Tibial artery (tissue), 4 donors: ENCODE measurements at regions not wholly inside any gene's neighbourhood (a gene's known extent, or its start where the extent isn't known, plus 50 kb on each side); places are given as distances from the start of the nearest gene placed in this dataset.

Experiments used
- DNase-seq, 2 donors: peaks; one replicate each; pipeline ENCODE4 v3.0.0-alpha.2; 2019
- H3K27ac ChIP-seq, 2 donors: fragments of 200-600 bp; sonication (generic) in 1 of 2; 1 replicate in 1 of 2; 2 replicates in 1 of 2; pipeline ENCODE4 v1.5.1; 2018 to 2019; ENCODE audit warnings: mild to moderate bottlenecking in 1 of 2
- H3K27me3 ChIP-seq, 2 donors: fragments of 200-600 bp; sonication (generic) in 1 of 2; one replicate each; pipeline versions ENCODE4 v1.5.1 to v1.6.0; 2016 to 2019
- H3K36me3 ChIP-seq, 3 donors: fragments of 200-600 bp; sonication (generic) in 2 of 3; one replicate each; pipeline ENCODE4 v1.5.1; 2016 to 2019; ENCODE audit warnings: mild to moderate bottlenecking in 2 of 3
- H3K4me1 ChIP-seq, 4 donors: fragments of 200-600 bp; sonication (generic) in 2 of 4; 1 replicate in 3 of 4; 2 replicates in 1 of 4; pipeline ENCODE4 v1.5.1; 2016 to 2019
- H3K4me3 ChIP-seq, 2 donors: fragments of 200-600 bp; sonication (generic) in 1 of 2; 1 replicate in 1 of 2; 2 replicates in 1 of 2; pipeline ENCODE4 v1.5.1; 2018 to 2019; ENCODE audit warnings: mild to moderate bottlenecking in 2 of 2
- H3K9me3 ChIP-seq, 3 donors: fragments of 200-600 bp; sonication (generic) in 1 of 3; one replicate each; pipeline ENCODE4 v1.5.1; 2016 to 2019
- CTCF ChIP-seq, 2 experiments: fragments of 200-600 bp in 1 of 2; fragments of 450-650 bp in 1 of 2; IDR thresholded peaks; one replicate each; pipeline ENCODE4 v1.5.1; 2017 to 2019; ENCODE audit warnings: antibody characterized with exemption in 2 of 2, mild to moderate bottlenecking in 1 of 2, moderate library complexity in 1 of 2
- intact Hi-C: fragments of 100-400 bp; cut with DNase I; formaldehyde crosslinking; loops from one replicate; pipeline ENCODE4 v1.15.0; 2023; ENCODE audit warnings: low total_unique reads

DNA sequence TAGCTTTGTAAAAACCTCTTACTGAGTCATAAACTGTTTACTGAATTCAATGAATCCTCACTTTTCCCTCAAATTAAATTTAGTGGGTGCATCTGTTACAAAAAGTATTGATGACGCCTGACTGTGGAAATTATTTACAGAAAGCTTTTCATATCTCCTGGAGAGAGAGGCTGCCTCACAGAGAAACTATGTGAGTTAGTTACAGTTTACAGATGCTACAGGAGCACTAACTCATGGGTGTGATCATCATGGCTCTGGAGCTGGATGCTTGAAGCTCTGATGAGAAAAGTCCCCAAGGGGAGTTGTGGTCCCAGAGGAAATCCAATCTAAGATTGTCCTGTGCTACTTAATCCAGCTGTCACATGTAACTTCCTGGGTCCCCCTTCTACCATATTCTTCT, 590.8 kb downstream of the LMO7 start:
- Histone ChIP-seq H3K9me3 (no peaks in the 10 kb centered on the region), H3K27ac (no peak overlapping the region), H3K4me1 (no peaks in the 10 kb centered on the region), H3K27me3 (no peaks in the 10 kb centered on the region), H3K4me3 (no peak overlapping the region), H3K36me3 (no peaks in the 10 kb centered on the region)
- DNase-seq: no peak
- TF ChIP-seq CTCF (IDR thresholded peaks at IDR 0.05): no peak
- intact Hi-C loops: no loop called here

- no peak for TF ChIP-seq CTCF (IDR thresholded peaks at IDR 0.05)
- Histone ChIP-seq H3K9me3 (no peaks in the 10 kb centered on the region), H3K27me3 (no peaks in the 10 kb centered on the region), H3K27ac (no peak overlapping the region), H3K36me3 (no peaks in the 10 kb centered on the region), H3K4me3 (no peak overlapping the region), H3K4me1 (no peaks in the 10 kb centered on the region)
- intact Hi-C loops: no loop called here
- no peak for DNase-seq
Measured at GRCh38 chr13:76225815-76226489, 589.8 kb downstream of the LMO7 start.

GRCh38 chr13:76223999-76224398, 587.9 kb downstream of the LMO7 start:
- no peaks in the 10 kb centered on the region for H3K4me1 ChIP-seq
- no peak overlapping the region for H3K27ac ChIP-seq
- H3K4me3 ChIP-seq: no peak overlapping the region
- no peak for DNase-seq
- H3K27me3 ChIP-seq: no peaks in the 10 kb centered on the region
- H3K9me3 ChIP-seq: no peaks in the 10 kb centered on the region
- intact Hi-C loops: no loop called here
- no peaks in the 10 kb centered on the region for H3K36me3 ChIP-seq
- TF ChIP-seq CTCF (IDR thresholded peaks at IDR 0.05): no peak

DNA sequence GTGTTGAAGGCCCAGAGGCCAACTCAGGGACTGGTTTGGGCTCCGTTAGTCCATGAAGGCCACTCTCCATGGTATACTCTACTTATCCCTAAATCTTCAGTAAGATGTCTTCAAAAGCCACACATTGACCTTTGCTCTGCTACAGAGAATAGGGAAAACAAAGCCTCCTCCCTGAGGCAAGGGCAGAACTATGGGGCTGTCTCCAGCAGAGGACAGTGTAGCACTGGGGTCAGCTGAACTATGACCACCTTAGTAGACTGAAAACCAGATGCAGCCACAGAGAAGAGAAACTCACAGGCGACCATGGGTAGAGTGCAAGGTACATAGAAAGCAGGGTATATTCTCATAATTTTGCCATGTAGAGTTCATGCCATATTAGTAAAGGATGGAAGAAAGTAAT, 587.4 kb downstream of the LMO7 start:
- no peak overlapping the region for H3K4me3 ChIP-seq
- DNase-seq: no peak
- no peaks in the 10 kb centered on the region for H3K27me3 ChIP-seq
- H3K36me3 ChIP-seq: no peaks in the 10 kb centered on the region
- no peak for TF ChIP-seq CTCF (IDR thresholded peaks at IDR 0.05)
- no peak overlapping the region for H3K27ac ChIP-seq
- no peaks in the 10 kb centered on the region for H3K4me1 ChIP-seq
- intact Hi-C loops: no loop called here
- no peaks in the 10 kb centered on the region for H3K9me3 ChIP-seq

DNA sequence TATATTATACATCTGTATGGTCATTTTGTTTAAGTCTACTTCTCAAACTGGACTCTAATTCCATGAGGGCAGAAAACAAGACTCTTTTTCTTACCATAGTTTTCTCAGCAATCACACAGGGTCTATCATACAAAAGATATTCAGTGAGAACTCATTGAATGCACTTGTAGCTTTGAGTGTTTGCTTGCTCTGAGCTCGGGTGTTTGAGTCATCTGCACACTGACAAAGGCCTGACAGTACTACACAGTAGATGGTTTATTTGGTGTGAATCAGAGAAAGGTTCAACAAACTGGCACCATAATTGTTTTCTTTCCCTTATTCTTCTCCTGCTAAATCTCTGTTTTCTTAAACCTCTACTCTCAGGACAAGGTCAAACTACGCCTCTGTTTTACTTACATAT, 586.4 kb downstream of the LMO7 start:
- H3K27ac ChIP-seq: no peak overlapping the region
- no peaks in the 10 kb centered on the region for H3K36me3 ChIP-seq
- H3K4me1 ChIP-seq: no peaks in the 10 kb centered on the region
- H3K27me3 ChIP-seq: no peaks in the 10 kb centered on the region
- H3K9me3 ChIP-seq: no peaks in the 10 kb centered on the region
- TF ChIP-seq CTCF (IDR thresholded peaks at IDR 0.05): no peak
- intact Hi-C loops: no loop called here
- no peak overlapping the region for H3K4me3 ChIP-seq
- DNase-seq: no peak

DNA sequence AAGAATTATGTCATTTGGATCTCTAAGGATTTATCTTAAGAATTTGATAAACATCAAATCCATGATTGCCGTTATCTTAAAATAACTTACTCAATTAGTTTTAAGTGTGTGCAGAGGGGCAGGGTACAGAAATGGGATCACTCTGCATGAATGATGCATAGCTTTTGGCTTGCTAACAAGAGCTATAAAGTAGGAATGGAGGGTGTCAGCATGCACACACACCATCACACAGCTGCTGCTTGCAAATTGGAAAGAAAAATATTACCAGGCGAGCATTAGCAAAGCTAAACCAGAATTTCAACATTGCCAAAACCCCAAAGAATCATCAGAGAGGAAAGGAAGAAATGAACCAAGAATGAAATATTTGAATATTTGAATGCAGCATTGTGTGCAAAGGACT, 580.6 kb downstream of the LMO7 start:
- H3K4me3 ChIP-seq: no peak overlapping the region
- no peak for TF ChIP-seq CTCF (IDR thresholded peaks at IDR 0.05)
- no peaks in the 10 kb centered on the region for H3K4me1 ChIP-seq
- H3K27ac ChIP-seq: no peak overlapping the region
- intact Hi-C loops: no loop called here
- no peak for DNase-seq
- no peaks in the 10 kb centered on the region for H3K36me3 ChIP-seq
- no peaks in the 10 kb centered on the region for H3K9me3 ChIP-seq
- H3K27me3 ChIP-seq: no peaks in the 10 kb centered on the region
